DMS114 treated with DMSO at 0.1 percent for 48 hours (cell line): ENCODE measurements at regions not wholly inside any gene's neighbourhood (a gene's known extent, or its start where the extent isn't known, plus 50 kb on each side); places are given as distances from the start of the nearest gene placed in this dataset.
A peak's percentile ranks its signal among the peaks of the same experiment; 100 is the strongest.

Experiments used
- DNase-seq: peaks from one replicate; lab custom pipeline; 2025; ENCODE audit not compliant: unreplicated experiment; lab: John Stamatoyannopoulos, UW

DNA sequence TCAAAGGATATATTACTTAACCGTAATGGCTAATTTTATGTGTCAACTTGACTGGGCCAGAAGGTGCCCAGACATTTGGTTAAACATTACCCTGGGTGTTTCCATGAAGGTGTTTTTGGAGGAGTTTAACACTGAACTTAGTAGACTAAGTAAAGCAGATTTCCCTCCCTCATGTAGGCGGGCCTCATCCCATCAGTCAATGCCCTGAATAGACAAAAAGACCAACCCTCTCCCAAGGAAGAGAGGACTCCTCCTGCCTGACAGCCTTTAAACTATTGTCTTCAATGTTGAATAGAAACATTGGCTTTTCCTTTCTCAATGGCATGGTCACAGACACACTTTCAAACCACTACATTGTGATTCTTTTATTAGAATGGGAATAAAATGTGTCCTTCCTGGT is 121.9 kb downstream of the SETD4 start:
- DNase-seq = no peak

DNA sequence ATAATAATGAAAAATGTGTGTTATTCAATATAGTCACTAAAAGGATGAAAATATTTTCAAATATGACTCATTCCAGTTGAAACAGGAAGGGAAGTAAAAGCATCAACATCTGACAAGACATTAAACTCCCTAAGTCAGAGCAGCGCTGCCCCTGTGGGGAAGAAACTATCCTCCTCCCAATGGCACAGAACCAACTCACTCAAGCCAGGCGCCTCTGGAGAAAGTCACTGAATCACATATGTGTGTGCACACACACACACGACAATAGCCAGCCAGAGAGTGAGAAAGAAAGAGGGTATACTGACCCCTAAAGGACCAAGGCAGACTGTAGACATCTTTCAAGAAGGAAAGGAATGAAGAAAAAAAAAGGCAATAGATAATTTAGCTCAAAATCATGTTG is 126.9 kb downstream of the SETD4 start:
- DNase-seq = no peak

DNA sequence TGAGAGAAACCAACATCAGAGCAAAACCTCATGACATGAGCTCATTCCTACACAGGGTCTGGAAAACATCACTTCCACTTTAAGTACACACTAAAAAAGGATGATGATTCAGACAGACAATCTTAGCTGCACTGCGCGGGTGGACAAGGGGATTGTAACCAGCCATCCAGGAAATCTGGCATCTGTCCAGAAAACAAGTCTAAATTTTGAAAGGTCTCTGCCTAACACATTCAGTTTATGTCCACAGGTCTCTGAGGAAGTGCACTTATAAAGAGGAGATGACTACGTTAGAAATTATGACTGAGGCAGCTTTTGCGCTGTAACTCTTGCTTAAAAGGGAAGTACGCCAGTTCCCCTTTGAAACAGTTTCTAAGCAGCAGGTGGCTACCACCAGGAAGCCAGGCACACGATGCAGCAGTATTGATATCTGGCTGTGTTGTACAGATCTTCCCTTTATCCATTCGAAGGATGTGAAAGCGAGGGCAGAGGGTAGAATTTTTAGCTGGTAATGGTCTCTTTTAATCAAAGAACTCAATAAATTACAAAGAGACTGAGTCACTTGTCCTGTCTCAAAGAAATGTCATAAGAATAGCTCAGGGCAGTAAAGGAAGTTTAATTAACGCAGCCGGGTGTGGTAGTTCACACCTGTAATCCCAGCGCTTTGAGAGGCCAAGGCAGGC is 128.0 kb downstream of the SETD4 start:
- DNase-seq = no peak

DNA sequence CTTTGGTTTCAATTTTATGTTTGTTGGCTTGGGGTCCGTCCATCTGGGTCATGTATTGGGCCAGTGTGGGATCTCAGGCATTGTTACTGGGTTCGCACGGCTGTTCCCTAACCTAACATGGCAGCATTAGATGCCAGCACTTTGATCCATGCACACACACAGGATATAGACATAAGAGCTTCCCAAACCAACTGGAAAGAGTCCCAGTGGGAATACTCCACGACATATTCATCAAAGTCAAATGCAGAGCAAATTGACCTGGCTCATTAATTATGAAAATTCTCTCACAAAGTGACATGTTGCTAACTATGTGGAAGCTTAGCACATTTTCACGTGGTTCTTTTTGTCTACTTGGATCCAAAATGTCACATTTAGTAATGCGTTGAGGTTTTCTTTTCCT is 130.4 kb downstream of the SETD4 start:
- DNase-seq = no peak

DNA sequence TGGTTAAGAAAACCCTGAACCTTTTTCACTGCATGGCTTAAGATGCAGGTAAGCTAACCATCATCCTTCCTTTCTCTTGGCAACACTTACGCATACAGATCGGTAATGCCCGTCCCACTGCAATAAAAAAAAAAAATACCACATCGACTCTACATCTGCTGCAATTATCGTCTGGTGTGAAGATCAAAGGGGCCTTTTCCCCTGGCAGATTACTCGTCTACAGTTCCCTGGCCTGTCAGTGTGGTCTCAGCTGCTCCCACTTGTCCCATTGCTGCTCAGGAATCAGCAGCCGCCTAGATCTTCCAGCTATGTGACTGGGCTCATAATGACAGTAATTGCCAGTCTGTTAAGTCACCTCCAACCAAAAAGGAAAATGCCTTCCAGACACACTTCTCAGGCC is 133.1 kb downstream of the SETD4 start:
- DNase-seq = no peak

DNA sequence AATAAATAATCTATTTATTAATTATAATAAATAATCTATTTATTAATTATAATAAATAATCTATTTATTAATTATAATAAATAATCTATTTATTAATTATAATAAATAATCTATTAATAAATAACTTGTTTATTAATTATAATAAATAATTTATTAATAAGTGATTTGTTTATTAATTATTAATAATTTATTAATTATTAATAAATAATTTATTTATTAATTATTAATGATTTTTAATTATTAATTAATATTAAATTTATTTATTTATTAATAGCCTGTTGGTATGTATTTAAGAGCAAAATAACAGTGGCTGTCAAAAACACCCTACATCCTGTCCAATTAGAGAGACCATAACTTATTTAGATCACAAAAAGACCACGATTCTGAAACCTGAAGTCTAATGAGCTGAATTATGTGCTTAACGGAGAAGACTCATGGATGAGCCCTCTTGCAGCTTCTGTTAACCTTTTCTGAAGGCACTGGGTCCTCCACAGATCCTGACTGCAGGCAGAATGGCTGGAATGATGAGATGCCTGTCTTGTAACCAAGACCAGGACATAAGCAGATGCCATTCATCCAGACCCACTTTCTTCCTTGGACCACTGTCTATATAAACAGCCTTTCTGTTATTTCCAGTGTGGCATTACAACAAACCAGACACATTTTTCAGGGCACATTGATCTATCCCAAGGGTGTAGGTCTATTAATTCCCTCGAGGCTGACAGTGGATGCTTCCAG is 134.2 kb downstream of the SETD4 start:
- DNase-seq = no peak

DNA sequence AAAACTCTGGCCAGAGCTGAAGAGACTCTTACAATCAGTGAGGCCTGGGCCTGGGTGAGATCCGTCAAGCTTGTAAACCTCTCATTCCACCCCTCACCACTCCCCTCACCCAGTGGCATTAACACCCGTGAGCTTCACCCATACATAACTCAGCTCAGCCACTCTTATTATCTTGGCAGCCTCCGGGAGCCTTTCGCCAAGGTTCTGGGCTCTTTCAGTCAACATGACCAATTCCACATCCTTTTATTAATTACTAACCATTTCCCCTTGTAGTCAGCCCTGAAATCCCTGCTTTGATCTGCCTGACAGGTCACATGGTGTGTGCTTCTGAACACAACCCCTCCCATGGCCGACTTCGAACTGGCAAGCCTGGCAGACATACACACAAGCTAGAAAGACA is 134.8 kb downstream of the SETD4 start:
- DNase-seq = peak; percentile 2

DNA sequence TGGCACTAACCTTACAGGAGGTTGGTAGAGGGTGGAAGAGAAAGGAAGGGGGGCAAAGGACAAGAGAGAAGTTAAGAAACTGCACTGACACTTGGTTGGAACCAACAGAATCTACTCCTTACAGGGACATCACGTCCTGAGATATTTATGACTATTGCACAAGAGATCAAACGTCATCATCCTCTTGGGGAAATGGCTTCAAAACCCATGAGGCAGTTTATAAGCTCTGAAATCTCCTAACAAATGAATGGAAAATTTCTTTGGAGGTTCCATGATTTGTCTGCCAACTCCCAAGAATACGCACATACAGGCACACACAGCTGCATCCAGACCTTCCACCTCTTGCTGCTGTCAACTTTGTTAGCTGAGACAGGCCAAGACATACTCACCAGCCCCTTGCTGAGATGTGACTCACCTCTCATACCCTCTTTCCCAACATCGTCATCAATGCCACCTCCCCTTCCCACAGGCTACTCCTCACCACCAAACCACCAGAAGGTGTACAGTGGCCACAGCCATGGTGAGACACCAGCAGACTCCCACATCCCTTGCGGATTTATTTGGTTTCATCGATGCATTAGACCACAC is 135.5 kb downstream of the SETD4 start:
- no peak for DNase-seq

DNA sequence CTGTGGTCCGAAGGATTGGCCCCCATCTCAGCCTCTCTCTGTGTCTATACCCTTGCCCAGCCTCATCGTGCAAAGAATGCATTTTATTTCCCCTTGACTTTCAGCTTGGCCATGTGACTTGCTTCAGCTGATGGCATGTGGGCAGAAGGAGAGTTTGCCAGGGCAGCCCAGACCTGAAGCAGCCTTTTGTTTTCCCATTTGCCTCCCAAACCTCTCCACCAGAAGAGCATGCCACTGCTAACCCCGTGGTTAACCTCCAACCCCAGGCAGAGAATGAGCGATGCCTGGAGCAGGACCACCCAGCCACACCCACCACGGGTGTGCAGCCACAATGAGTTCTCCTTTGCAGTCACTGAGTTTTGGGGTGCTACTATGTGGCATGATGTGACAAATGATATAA is 136.4 kb downstream of the SETD4 start:
- no peak for DNase-seq

DNA sequence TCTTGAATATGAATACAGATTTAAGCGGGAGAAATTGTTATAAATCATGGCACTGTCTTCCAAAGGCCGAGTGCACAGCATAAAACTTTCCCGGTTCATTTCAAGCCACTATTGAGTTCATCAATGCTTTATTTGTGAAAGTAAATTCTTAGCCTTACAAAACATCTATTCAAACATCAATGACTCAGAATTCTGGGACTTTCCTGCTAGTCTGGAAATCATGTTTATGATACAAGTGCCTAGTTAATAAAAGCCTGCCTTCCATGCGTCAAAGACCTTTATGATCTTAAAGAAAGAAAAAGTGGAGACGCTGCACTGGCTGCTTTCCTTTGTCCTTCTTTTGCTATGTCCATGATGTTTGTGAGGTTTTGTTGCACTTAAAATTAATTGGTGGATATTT is 137.7 kb downstream of the SETD4 start:
- no peak for DNase-seq

DNA sequence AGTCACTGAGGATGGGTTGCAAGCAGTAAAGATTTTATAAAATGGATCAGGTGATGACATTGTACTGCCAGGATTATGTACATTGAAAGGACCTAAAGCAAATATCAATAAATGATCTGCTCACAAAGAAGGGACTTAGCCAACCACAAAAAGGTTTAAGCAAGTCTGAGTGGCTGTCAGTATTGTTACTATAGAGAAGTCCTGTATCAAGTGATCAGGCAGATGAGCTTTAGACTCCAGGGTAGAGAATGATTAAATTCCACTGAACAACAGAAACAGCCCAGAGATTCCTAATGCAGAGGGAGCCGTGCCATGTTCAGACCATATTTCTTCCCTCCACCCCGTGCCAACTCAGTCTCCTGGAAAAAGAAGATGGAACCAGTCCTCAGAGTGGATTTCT is 138.9 kb downstream of the SETD4 start:
- no peak for DNase-seq

DNA sequence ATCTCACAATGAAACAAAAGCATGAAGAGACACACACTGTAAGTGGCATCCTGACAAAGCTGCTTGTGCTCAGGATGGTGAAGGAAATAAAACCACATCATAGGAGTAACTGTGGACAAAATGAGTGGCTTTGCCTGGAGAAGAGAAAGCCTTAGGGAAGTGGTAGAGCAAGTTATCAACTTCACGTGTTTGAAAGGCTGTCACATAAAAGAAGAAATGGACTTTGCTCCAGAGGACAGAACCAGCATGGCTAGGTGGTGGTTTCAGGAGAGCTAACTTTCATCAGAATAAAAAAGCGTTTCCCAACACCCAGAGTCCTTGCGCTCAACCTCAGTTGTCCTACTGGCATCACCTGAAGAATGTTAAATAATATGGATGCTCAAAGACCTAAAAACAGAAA is 139.9 kb downstream of the SETD4 start:
- no peak for DNase-seq

DNA sequence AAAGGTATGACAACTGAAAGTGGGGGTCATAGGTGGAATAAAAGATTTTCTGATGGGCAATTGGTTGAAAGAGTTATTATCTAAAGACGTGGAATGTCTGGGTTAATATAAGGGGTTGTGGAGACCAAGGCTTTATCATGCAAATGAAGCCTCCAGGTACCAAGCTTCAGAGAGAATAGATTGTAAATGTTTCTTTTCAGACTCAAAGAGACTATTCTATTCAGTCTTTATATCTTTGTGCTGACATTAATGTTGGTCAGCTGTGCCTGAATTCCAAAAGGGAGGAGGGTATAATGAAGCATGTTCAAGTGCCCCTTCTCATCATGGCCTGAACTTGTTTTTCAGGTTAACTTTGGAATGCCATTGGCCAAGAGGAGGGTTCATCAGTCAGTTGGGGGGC is 145.3 kb downstream of the SETD4 start:
- no peak for DNase-seq

DNA sequence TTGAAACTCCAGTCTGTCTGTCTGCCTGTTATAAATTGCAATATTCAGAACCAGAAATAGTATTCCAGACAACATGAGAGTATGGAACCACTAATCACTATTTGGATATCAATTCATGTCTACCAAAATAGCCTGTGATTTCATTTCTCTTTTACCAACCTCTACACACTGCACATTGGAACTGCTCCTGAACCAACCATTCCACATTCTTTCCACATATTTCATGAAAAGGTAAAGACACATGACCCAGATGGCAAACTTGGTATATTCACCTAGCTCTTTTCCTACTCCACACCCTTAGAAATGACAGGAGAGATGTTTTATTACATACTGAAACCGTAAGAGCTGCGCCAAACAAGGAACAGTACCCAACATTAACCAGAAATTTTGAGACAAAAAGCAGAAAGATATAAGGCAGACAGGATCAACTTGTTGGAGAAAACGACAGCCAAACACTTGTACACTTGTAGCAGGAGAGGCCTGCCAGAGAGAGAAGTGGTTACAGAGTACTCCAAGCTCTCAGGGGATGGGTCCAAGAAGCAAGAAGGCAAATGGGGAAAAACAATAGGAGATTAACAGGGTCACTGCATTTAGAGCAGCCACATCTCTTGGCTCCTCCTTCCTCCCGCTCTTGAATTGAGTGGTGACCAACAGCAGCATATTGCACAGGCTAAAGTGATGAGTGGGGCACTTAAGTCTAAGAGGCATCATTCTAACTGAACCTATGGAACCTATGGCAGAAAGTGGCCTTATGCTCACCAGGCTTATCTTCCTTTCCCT is 148.7 kb downstream of the SETD4 start:
- no peak for DNase-seq

DNA sequence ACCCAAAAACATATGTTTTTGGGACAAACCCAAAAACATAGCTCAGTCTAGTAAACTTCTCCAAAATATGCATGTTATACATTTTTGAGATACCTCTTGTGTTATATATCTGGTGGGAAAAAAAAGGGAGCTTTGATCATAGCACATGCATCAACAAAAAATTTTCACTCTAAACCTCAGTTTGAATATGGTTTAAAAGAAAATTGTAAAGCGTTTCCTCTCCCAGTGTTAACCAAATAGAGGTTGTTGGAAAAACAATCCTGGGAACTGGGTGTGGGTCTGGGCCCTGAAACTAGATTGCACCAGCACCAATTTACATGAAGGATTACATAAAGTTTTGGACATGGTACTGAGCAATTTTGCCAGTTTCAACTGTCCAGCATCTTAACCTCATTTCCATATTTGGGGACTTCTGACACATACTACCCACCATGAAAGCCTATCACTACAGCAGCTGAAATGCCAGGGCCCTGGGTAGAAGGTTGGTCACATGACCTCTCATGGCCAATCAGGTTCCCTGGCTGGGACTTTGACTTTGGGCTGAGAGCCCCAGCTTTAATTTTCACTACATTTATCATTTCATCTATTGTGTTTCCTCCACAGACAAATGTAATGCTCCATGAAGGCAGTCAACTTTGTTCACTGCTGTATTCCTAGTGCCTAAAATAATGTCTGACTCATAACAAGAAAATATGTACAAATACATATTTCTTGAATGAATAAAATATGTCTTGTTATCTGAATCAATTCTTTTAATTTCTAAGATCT is 150.7 kb downstream of the SETD4 start:
- no peak for DNase-seq

DNA sequence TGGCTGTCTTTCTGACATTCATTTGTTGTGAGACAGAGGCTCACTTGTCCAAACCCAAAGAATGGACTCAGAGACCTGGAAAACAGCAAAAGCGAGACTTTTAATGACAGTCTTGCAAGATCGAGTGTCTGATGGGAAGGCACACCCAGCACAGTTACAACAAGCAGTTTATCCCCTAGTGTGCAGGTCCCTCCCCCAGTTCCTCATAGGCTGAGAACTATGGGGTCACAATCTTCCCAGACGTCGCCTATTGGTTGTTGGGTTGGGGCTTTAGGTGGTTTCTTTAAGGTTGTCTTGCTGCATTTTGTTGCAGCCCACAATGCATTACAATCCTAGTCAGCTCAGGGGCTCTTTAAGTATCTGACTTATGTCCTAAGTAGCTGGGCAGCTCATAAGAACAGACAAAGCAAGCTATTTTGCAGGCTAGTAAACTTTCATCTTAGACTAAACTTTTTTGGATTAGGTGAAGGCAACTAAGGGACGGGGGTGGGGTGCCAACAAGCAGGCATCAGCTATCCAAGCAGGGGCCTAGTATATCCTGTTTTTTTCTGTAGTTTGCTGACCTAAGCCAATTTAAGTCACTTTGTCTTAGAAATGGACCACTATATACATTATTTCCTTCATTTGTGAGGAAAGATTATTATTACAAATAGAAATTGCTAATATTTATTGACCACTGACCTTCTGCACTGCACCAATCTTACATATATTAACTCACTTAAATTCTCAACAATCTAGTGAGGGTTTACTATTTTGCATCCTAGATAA is 151.8 kb downstream of the SETD4 start:
- DNase-seq = no peak

DNA sequence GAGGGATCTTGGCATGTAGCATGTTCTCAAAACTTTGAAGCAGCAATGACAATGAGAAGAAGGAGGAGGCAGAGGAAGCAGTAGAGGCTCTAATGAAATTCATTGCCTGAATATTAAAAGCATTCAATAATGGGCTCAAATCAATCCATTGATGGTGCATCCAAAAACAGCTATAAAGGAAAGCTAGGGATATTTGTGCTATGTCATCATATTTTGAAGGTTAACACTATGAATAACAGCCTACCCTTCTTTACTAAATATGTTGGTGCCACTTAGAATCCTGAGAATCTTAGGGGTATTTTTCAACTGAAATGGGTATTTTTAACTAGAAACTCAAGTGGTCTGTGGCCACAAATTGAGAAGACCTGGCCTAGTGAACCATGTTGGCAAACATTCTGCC is 153.7 kb downstream of the SETD4 start:
- DNase-seq = no peak

DNA sequence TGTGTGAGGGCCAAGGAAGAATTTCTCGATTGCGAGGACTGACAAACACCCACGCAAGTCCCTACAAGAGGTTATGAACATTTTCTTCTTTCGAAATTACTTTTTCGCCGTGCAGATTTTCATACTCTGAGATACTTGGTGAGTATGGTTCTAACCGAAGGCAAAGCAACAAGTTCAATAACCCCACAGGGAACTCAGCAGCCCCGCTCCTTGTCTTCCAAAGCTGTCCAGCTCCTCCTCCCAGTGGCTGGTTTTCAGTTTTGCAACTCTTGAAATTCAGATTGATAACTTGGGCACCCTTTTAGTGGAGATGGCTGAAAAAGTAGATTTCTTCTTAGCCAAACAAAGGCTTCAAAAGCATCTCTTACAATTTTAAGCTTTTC is 154.4 kb downstream of the SETD4 start:
- no peak for DNase-seq

DNA sequence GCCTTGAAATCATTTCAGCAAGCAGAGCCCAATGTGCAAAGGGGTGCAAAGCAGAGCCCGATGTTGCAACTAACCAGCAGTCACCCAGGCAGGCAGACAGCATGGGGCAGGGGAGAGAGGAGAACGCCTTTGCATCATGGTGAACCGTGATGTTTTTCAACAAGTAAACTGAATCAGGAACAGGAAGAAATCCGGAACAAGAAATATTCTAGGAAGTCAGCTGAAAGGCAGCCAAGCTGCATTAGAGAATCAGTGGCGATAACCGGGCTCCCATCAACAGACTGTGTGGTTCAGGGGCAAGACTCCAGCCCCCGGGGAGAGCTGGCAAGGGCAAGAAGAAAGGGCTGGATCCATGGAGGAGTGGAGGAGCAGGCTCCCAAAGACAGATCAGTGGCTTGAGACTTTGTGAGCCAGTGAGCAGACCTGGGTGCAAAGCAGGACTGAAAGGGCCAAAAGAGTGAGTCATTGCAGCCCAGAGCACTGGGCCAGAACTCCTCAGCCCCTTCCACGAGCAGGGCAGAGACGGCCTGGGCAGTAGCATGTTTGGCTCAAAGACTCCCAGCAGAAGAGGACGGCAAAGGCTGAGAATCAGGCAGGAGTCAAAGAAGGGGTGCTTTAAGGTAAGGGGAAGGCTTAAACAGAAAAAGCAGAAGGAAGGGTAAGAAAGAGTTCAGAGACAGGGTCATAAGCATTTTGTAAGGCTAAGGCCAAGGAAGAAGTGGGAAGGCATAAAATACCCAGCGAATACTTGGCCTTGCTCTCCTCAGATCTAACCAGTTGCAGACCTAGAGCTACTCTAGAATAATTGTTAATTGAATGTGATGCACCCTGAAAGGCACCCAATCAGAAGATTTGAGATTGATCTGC is 155.0 kb downstream of the SETD4 start:
- DNase-seq = no peak
